Erythroblast (primary cell): ENCODE measurements at regions not wholly inside any gene's neighbourhood (a gene's known extent, or its start where the extent isn't known, plus 50 kb on each side); places are given as distances from the start of the nearest gene placed in this dataset.

Experiments used
- GATA1 ChIP-seq: IDR thresholded peaks from 2 replicates; pipeline ENCODE4 v1.6.1; 2011; ENCODE audit warnings: low read depth, mild to moderate bottlenecking, control low read depth, low read length, moderate library complexity
- POLR2A ChIP-seq: IDR thresholded peaks from 2 replicates; pipeline ENCODE4 v1.6.1; 2011; ENCODE audit warnings: mild to moderate bottlenecking, low read length

GRCh38 chr3:127448671-127449070, 141.9 kb downstream of the TPRA1 start:
- no peak for TF ChIP-seq POLR2A
- no peak for TF ChIP-seq GATA1
